CD4-positive, alpha-beta T cell treated with Interleukin-4 for 1 hour (primary cell): ENCODE measurements at regions not wholly inside any gene's neighbourhood (a gene's known extent, or its start where the extent isn't known, plus 50 kb on each side); places are given as distances from the start of the nearest gene placed in this dataset.
A peak's percentile ranks its signal among the peaks of the same experiment; 100 is the strongest.

ENCODE experiments used
- DNase-seq, 2 donors: peaks; one replicate each; pipeline ENCODE4 v3.0.0-alpha.2; 2020 to 2022

GRCh38 chr13:107223867-107224266 is 655.9 kb upstream of the ARGLU1 start:
- no peak for DNase-seq

GRCh38 chr13:107222597-107222996 is 654.7 kb upstream of the ARGLU1 start:
- no peak for DNase-seq

- DNase-seq, result no peak
These were observed 652.3 kb upstream of the ARGLU1 start for GRCh38 chr13:107220245-107220644.

GRCh38 chr13:107217251-107217650 is 649.3 kb upstream of the ARGLU1 start:
- no peak for DNase-seq

GRCh38 chr13:107216046-107216755 is 648.3 kb upstream of the ARGLU1 start:
- no peak for DNase-seq

GRCh38 chr13:107211073-107211472 is 643.1 kb upstream of the ARGLU1 start:
- DNase-seq, result peak in 1 of 2 donors; percentile 15

- DNase-seq, result no peak
These were observed 642.7 kb upstream of the ARGLU1 start for GRCh38 chr13:107210723-107211030.

GRCh38 chr13:107209824-107210722 is 642.1 kb upstream of the ARGLU1 start:
- no peak for DNase-seq

- no peak for DNase-seq
These were observed 641.0 kb upstream of the ARGLU1 start for GRCh38 chr13:107208889-107209288.

- DNase-seq, result peak; percentile 17 to 36
These were observed 637.6 kb upstream of the ARGLU1 start for GRCh38 chr13:107205318-107206104.

GRCh38 chr13:107203146-107203847 is 635.4 kb upstream of the ARGLU1 start:
- no peak for DNase-seq

- DNase-seq, result no peak
These were observed 634.6 kb upstream of the ARGLU1 start for GRCh38 chr13:107202371-107203023.

- no peak for DNase-seq
These were observed 632.6 kb upstream of the ARGLU1 start for GRCh38 chr13:107200491-107200890.

- no peak for DNase-seq
These were observed 624.4 kb upstream of the ARGLU1 start for GRCh38 chr13:107192289-107192688.

GRCh38 chr13:107190065-107190464 is 622.1 kb upstream of the ARGLU1 start:
- DNase-seq, result no peak

- DNase-seq, result no peak
These were observed 618.0 kb upstream of the ARGLU1 start for GRCh38 chr13:107185889-107186288.

GRCh38 chr13:107170270-107170931 is 602.5 kb upstream of the ARGLU1 start:
- no peak for DNase-seq

- DNase-seq, result no peak
These were observed 589.3 kb upstream of the ARGLU1 start for GRCh38 chr13:107157271-107157670.

- no peak for DNase-seq
These were observed 576.5 kb upstream of the ARGLU1 start for GRCh38 chr13:107144432-107144831.

GRCh38 chr13:107141767-107142166 is 573.8 kb upstream of the ARGLU1 start:
- no peak for DNase-seq

- no peak for DNase-seq
These were observed 571.1 kb upstream of the ARGLU1 start for GRCh38 chr13:107139006-107139405.

GRCh38 chr13:107138486-107138885 is 570.5 kb upstream of the ARGLU1 start:
- no peak for DNase-seq
